ENCODE measurements at regions not wholly inside any gene's neighbourhood (a gene's known extent, or its start where the extent isn't known, plus 50 kb on each side); places are given as distances from the start of the nearest gene placed in this dataset.
A peak's percentile ranks its signal among the peaks of the same experiment; 100 is the strongest.

- DNase-seq (ENCODE audit: low read depth), result peak; percentile 39
- no peak for TF ChIP-seq CTCF (IDR thresholded peaks at IDR 0.05; ENCODE audit: low read length, missing control alignments)
- H3K4me3 ChIP-seq (replicated peaks; ENCODE audit: low read depth, low read length), result no peak overlapping the region
These were observed 101.3 kb downstream of the TMCO5A start for GRCh38 chr15:38035701-38036100.

GRCh38 chr15:38036790-38037338 lies 102.4 kb downstream of the TMCO5A start:
- DNase-seq (ENCODE audit: low read depth), result no peak
- TF ChIP-seq CTCF (IDR thresholded peaks at IDR 0.05; ENCODE audit: low read length, missing control alignments), result no peak
- H3K4me3 ChIP-seq (replicated peaks; ENCODE audit: low read depth, low read length), result no peak overlapping the region

- TF ChIP-seq CTCF (IDR thresholded peaks at IDR 0.05; ENCODE audit: low read length, missing control alignments), result no peak
- DNase-seq (ENCODE audit: low read depth), result peak; percentile 62
- H3K4me3 ChIP-seq (replicated peaks; ENCODE audit: low read depth, low read length), result no peak overlapping the region
These were observed 104.4 kb downstream of the TMCO5A start for GRCh38 chr15:38038659-38039442.

- no peak overlapping the region for H3K4me3 ChIP-seq (replicated peaks; ENCODE audit: low read depth, low read length)
- TF ChIP-seq CTCF (IDR thresholded peaks at IDR 0.05; ENCODE audit: low read length, missing control alignments), result no peak
- DNase-seq (ENCODE audit: low read depth), result no peak
These were observed 106.2 kb downstream of the TMCO5A start for GRCh38 chr15:38040615-38041014.

- peak; percentile 72 for DNase-seq (ENCODE audit: low read depth)
- no peak for TF ChIP-seq CTCF (IDR thresholded peaks at IDR 0.05; ENCODE audit: low read length, missing control alignments)
- H3K4me3 ChIP-seq (replicated peaks; ENCODE audit: low read depth, low read length), result no peak overlapping the region
These were observed 107.1 kb downstream of the TMCO5A start for GRCh38 chr15:38041576-38041975.

GRCh38 chr15:38042211-38042610 lies 107.8 kb downstream of the TMCO5A start:
- TF ChIP-seq CTCF (IDR thresholded peaks at IDR 0.05; ENCODE audit: low read length, missing control alignments), result no peak
- no peak overlapping the region for H3K4me3 ChIP-seq (replicated peaks; ENCODE audit: low read depth, low read length)
- no peak for DNase-seq (ENCODE audit: low read depth)
